ENCODE measurements at regions not wholly inside any gene's neighbourhood (a gene's known extent, or its start where the extent isn't known, plus 50 kb on each side); places are given as distances from the start of the nearest gene placed in this dataset.
A peak's percentile ranks its signal among the peaks of the same experiment; 100 is the strongest.

DNA sequence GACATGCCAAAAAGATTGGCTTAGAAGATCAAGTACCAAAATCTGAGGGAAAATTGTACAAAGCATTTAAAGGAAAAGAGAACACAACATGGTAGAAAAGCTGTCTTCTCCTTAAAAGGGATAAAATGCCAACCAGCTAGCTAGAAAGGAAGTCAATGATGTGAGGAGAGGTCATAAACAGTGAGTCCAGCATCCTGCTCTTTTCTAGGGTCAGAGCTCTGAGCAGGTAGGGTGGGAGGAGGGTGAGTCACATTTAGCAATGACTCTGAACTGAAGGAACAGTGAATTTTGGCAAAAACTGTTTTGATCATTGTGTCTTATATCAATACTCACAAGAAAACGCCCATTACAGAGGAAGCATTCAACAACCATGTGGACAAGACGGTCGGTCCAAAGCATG lies 322.3 kb downstream of the DAD1 start:
- no peak for TF ChIP-seq EZH2phosphoT487 (IDR thresholded peaks at IDR 0.05; ENCODE audit: borderline replicate concordance)
- TF ChIP-seq, protein P1, sequence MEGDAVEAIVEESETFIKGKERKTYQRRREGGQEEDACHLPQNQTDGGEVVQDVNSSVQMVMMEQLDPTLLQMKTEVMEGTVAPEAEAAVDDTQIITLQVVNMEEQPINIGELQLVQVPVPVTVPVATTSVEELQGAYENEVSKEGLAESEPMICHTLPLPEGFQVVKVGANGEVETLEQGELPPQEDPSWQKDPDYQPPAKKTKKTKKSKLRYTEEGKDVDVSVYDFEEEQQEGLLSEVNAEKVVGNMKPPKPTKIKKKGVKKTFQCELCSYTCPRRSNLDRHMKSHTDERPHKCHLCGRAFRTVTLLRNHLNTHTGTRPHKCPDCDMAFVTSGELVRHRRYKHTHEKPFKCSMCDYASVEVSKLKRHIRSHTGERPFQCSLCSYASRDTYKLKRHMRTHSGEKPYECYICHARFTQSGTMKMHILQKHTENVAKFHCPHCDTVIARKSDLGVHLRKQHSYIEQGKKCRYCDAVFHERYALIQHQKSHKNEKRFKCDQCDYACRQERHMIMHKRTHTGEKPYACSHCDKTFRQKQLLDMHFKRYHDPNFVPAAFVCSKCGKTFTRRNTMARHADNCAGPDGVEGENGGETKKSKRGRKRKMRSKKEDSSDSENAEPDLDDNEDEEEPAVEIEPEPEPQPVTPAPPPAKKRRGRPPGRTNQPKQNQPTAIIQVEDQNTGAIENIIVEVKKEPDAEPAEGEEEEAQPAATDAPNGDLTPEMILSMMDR (conservative IDR thresholded peaks at IDR 0.05; ENCODE audit: low read length): no peak
- Histone ChIP-seq H3K27me3 (ENCODE audit: insufficient read depth, low read length, poor library complexity, severe bottlenecking) (no peaks in the 10 kb centered on the region), H4K20me1 (ENCODE audit: insufficient read depth, low read length, poor library complexity, severe bottlenecking) (no peaks in the 10 kb centered on the region), H3K79me2 (ENCODE audit: insufficient read depth, low read length) (no peaks in the 10 kb centered on the region), H3K9me2 (replicated peaks; ENCODE audit: low read depth, low read length) (no peaks in the 10 kb centered on the region), H3K4me1 (ENCODE audit: insufficient read depth, low read length, poor library complexity, severe bottlenecking) (peaks cover 33% of the 10 kb centered on the region), H2AFZ (ENCODE audit: low read length) (peak overlapping the region; percentile 48; the same call in 1 of the 2 replicates), H3K36me3 (ENCODE audit: insufficient read depth, low read length) (no peaks in the 10 kb centered on the region), H3K9me3 (ENCODE audit: insufficient read depth, low read depth, low read length) (no peaks in the 10 kb centered on the region), H3F3A (ENCODE audit: low read depth) (no peaks in the 10 kb centered on the region), H3K4me3 (ENCODE audit: low read length, poor library complexity, severe bottlenecking) (no peak overlapping the region), H3K9ac (ENCODE audit: low read depth, low read length, poor library complexity, severe bottlenecking) (peak overlapping the region; percentile 43), H3K4me2 (ENCODE audit: low read depth, low read length, poor library complexity, severe bottlenecking) (peak overlapping the region; percentile 53)

DNA sequence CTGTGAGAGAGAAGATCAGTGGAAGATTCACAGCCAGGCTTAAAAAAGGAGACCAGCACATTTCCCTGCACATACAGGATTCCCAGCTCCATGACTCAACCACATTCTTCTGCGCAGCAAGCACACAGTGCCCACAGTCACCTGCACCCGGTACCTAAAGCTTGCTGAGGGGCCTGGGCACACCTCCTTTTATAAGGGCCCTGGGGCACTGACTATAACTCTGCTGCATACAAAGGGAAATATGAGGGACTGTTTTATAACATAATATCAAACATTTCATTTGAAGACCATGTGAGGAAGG lies 322.9 kb downstream of the DAD1 start:
- H3K4me3 ChIP-seq (ENCODE audit: low read length, poor library complexity, severe bottlenecking): no peak overlapping the region
- no peaks in the 10 kb centered on the region for H3K79me2 ChIP-seq (ENCODE audit: insufficient read depth, low read length)
- peak overlapping the region; percentile 48; the same call in 1 of the 2 replicates for H2AFZ ChIP-seq (ENCODE audit: low read length)
- no peaks in the 10 kb centered on the region for H3F3A ChIP-seq (ENCODE audit: low read depth)
- H3K27me3 ChIP-seq (ENCODE audit: insufficient read depth, low read length, poor library complexity, severe bottlenecking): no peaks in the 10 kb centered on the region
- no peaks in the 10 kb centered on the region for H4K20me1 ChIP-seq (ENCODE audit: insufficient read depth, low read length, poor library complexity, severe bottlenecking)
- no peaks in the 10 kb centered on the region for H3K9me3 ChIP-seq (ENCODE audit: insufficient read depth, low read depth, low read length)
- H3K36me3 ChIP-seq (ENCODE audit: insufficient read depth, low read length): no peaks in the 10 kb centered on the region
- no peaks in the 10 kb centered on the region for H3K9me2 ChIP-seq (replicated peaks; ENCODE audit: low read depth, low read length)
- H3K9ac ChIP-seq (ENCODE audit: low read depth, low read length, poor library complexity, severe bottlenecking): peak overlapping the region; percentile 43
- TF ChIP-seq, protein P1 (conservative IDR thresholded peaks at IDR 0.05; ENCODE audit: low read length): no peak
- TF ChIP-seq EZH2phosphoT487 (IDR thresholded peaks at IDR 0.05; ENCODE audit: borderline replicate concordance): no peak
- H3K4me1 ChIP-seq (ENCODE audit: insufficient read depth, low read length, poor library complexity, severe bottlenecking): peaks cover 33% of the 10 kb centered on the region
- H3K4me2 ChIP-seq (ENCODE audit: low read depth, low read length, poor library complexity, severe bottlenecking): peak overlapping the region; percentile 53

DNA sequence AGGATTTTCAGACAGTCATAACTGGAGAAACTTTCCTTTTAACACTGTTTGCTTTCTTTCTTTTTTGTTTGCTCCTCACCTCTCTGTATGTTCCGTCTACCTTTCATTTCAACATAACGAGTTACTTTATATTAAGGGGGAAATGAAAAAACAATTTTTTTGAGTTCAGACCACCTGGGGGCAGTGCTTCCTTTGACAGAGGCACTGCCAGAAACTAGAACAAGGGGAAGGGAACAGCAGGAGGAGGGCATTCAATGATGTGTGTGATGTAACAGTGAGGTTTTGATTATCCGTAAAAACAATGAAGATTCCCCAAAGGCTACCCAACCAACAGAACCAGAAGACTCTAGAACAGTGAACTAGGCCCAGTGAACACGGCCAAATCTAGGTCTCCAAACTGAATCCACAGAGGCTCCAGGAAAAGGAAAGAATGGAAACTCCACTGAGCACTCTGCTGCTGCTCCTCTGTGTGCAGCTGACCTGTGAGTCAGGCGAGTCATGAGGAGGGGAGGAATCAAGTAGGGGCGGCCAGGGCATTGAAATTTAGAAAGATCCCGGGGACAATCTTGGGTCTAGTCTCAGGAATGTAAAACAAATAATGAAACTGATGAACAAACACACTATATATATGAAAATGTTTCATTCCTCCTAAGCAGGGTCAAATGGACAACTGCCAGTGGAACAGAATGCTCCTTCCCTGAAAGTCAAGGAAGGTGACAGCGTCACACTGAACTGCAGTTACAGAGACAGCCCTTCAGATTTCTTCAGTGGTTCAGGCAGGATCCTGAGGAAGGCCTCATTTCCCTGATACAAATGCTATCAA lies 323.5 kb downstream of the DAD1 start:
- Histone ChIP-seq H3K9me3 (ENCODE audit: insufficient read depth, low read depth, low read length) (no peaks in the 10 kb centered on the region), H3K27me3 (ENCODE audit: insufficient read depth, low read length, poor library complexity, severe bottlenecking) (no peaks in the 10 kb centered on the region), H3K4me2 (ENCODE audit: low read depth, low read length, poor library complexity, severe bottlenecking) (peak overlapping the region; percentile 53), H3K9ac (ENCODE audit: low read depth, low read length, poor library complexity, severe bottlenecking) (peak overlapping the region; percentile 43), H4K20me1 (ENCODE audit: insufficient read depth, low read length, poor library complexity, severe bottlenecking) (no peaks in the 10 kb centered on the region), H3K36me3 (ENCODE audit: insufficient read depth, low read length) (no peaks in the 10 kb centered on the region), H3K79me2 (ENCODE audit: insufficient read depth, low read length) (no peaks in the 10 kb centered on the region), H3K9me2 (replicated peaks; ENCODE audit: low read depth, low read length) (no peaks in the 10 kb centered on the region), H2AFZ (ENCODE audit: low read length) (peak overlapping the region; percentile 68; the same call in 1 of the 2 replicates), H3F3A (ENCODE audit: low read depth) (no peaks in the 10 kb centered on the region), H3K4me1 (ENCODE audit: insufficient read depth, low read length, poor library complexity, severe bottlenecking) (peaks cover 33% of the 10 kb centered on the region), H3K4me3 (ENCODE audit: low read length, poor library complexity, severe bottlenecking) (peak overlapping the region; percentile 10)
- TF ChIP-seq EZH2phosphoT487 (IDR thresholded peaks at IDR 0.05; ENCODE audit: borderline replicate concordance): no peak
- TF ChIP-seq, protein P1 (conservative IDR thresholded peaks at IDR 0.05; ENCODE audit: low read length): peak; percentile 61

All from Loucy (cell line).